NCI-H2107 treated with DMSO at 0.1 percent for 48 hours (cell line): ENCODE measurements at regions not wholly inside any gene's neighbourhood (a gene's known extent, or its start where the extent isn't known, plus 50 kb on each side); places are given as distances from the start of the nearest gene placed in this dataset.

ENCODE experiments used
- DNase-seq: peaks from one replicate; lab custom pipeline; 2025; ENCODE audit not compliant: unreplicated experiment; lab: John Stamatoyannopoulos, UW

DNA sequence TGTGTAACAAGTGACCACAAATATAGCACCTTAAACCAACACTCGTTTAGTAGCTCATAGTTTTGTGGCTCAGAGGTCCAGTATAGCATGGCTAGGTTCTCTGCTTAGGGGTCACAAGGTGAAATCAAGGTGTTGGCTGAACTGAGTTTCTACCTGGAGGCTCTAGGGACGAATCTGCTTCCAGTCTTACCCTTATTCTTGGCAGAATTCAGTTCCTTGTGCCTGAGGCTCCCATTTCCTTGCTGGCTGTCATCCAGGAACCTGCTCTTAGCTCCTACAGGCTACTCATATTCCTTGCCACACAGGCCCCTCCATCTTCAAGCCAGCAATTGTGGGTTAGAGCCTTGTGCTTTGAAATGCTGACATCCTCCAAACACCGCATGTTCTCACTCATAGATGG, 212.3 kb upstream of the CDH13 start:
- DNase-seq, result no peak

DNA sequence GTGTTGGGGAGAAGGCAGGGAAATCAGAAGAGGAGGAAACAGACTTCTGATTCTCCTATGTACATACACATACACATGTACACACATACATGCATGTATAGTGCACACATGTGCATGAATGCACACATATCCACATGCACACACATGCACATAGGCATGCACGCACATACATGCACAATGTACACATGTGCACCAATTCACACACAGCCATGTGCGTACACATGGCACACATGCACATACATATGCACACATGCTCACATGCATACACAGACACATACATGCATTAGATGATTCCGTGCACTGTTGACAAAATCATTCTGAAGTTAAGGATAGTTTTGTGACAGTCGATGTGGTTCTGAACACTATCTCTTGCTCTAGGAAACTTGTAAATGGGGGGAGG, 214.0 kb upstream of the CDH13 start:
- DNase-seq, result no peak

DNA sequence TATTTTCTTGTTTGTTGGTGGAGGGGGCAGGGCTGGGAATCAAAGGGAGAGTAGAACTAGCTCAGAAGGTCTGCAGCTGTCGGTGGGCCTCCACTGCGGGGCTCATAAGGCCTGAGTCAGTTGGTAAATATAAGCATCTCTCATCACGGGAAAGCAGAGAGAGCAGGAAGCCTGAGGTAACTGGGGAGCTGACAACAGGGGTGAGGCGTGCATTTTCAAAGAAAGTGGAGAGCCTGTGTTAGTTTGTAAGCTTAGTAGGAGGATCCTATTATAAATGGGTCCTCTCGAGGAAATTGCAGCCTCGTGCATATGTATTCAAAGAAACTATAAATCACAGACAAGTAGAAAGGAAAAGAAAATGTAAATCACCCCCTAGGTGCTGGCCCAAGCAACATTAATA, 221.0 kb upstream of the CDH13 start:
- DNase-seq, result no peak

DNA sequence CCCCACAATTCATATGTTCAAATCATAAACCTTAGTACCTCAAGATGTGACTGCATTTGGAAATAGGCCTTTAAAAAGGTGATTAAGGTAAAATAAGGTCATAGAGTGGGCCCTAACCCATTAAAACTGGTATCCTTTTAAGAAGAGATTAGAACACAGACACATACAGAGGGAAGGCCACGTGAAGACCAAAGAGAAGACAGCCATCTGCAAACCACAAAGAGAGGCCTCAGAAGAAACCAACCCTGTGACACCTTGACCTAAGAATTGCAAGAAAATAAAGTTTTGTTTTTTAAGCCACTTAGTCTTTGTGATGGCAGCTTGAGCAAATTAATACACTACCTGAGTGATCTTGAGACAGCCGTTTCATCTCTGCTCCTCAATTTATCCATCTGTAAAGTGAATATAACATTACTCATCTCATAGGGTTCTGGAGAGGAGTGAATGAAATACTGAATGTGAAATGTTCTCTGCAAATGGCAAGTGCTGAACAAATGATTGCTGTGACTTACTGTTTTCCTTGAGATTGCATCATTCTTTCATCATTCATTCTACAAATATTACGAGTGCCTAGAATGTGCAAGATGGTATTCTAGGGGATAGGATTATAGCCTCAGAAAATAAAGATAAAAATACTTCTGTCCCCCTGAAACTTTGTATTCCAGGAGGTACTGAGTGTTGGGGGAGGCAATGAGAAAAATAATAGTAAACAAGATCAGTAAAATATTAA, 222.0 kb upstream of the CDH13 start:
- DNase-seq, result no peak

DNA sequence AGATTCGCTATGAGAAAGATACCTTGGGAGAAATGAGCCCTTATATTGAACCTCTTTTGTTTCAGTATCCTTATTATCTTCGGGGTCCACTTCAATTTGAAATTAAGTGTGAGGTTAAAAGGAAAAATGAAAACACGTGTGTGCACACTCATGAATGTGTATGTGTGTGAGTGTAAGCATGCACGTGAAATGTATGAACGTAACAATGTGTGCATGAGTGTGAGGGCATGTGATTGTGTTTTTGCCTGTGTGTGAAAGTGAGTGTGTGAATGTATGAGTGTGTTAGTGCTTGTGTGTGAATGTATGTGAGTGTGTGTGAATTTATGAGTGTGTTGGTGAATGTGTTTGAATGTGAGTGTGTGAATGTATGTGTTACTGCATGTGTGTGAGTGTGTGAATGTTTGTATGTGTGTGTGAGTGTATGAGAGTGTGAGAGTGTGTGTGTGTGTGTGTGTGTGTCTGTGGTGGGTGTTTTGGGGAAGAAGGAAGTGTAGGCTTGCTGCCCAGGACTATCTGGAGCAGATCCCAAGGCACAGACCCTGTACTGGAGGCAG, 224.0 kb upstream of the CDH13 start:
- no peak for DNase-seq

DNA sequence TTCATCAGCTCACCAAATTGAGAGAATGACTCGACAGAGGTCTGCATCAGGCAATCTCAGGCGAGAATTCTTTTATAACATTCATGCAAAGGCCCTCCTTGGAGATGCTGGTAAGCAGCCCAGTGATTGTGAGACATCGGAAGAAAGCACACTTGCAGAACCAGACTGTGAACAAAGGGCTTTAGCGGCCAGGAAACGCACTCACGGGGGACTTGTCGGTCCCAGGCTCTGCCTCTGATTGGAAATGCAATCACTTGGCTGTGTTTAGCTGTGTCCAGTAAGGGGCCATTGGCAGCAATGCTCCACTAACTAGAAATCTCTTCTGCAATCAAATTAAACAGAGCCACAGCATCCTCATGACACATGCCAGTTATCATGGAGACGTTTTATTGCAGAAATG, 226.7 kb upstream of the CDH13 start:
- DNase-seq, result no peak

DNA sequence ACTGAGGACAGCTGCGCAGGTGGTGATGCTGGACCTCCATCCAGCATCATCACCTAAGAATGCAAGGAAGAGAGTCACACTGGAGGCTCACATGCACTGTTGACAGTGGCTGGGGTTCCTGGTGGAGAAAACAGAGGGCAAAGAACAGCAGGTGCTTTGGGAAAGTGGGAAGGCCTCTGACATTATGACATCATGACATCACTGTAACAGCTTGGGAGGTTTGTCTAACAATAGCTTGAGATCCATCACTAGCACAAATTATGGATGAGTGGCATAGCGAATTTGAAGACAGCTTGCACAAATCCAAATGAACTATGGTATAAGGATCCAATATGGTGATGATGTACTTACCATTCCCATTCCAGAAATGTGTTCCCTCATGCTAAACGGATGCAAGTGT, 226.5 kb upstream of the MPHOSPH6 start:
- no peak for DNase-seq

DNA sequence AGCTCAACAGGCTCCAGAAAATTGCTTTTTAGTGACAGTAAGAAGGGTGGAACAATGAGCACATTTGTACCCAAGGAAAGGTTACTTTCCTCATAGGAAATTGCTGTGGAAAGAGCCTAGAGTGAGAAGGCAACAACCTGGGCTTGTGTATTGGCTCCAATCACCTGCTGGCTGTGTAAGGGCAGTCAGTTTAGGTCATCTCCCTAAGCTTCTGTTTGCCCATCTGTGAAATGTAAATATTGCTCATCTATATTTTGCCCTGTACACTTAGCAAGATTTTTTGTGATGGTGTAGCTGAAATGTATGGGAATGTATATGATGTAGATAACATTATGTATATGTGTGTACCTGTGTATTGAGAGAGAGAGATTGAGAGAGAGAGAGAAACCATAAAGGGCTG, 225.2 kb upstream of the MPHOSPH6 start:
- no peak for DNase-seq

DNA sequence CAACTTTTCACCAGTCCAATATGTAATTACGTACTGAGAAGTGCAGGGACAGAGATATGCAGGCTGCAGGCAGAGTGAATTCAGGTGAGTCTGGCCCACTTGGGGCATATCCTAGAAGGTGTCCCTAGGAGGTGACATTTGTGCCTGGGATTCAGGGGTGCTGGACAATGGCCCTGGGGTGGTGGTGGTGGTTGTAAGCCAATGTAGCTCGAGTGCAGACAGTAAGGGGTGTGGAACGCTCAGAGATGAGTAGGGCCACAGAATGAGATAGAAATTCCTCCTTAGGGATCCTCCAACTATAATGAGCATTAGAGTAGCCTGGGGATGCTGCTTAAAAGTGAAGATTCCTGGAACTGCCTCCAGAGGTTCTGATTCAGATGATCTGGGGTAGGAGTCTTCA, 221.7 kb upstream of the MPHOSPH6 start:
- DNase-seq, result no peak

DNA sequence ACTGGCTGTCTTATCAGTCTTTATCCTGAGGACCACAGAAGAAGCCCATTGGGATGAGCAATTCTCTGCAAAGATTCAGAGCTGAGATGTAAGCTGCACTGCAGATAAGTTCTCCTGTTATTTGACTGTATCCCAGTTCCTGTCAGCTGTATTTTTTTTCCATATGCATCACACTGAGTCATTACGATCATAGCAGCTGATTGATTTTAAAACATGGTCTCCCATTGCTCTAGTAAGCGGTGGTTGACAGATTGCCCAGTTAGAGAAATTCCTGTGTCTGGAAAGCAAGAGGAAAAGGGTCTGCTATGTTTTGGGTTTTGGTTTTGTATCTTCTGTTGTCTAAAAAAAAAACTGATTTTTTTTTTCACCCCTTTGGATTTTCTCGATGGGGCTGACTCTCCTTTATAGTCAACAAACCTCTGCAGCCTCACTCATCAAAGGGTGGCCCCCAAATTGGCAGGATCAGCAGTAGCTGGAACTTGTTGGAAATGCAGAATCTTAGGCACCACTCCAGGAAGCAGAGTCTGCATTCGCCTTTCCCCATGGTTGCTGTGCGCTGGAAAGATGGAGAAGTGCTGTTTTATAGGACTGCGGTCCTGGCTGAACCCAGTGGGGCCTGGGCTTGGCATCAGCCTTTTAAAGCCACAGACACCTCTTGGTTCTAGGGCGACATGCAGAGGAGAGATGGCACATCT, 220.1 kb upstream of the MPHOSPH6 start:
- no peak for DNase-seq

DNA sequence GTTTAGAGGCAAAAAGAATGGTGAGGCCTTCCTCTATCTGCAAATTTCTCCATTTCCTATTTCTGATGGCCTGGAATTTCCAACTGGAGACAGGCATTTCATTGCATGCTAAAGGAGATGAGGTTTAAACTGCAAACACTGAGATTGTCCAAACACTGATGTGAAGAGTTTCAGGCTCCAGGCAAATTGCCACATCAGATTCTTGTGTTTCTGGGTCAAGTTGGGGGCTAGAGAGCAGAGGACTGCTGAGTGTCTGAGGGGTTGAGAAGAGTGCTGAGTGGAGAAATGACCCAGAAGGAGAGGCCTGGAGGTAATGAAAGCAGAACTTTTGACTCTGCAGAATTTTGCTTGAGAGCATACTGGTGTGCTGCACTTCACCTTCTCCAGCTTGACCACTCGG, 216.7 kb upstream of the MPHOSPH6 start:
- no peak for DNase-seq

DNA sequence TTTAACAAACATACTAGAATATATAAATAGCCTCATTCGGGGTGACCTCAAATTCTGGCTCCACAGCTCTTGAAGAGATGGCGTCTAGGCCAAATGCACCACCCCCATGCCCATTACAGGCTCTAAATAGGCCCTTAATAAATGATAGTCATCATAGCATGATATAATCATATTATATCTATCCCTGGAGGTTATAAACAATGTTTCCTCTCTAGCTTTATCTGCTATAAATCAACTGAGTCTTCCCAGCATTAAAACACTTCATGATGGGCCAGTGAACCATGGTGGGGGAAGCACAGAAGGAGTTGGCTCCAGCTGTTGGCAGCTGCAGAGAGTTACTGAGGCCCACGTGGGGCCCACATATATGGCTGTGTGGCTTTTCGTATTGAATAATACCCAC, 214.9 kb upstream of the MPHOSPH6 start:
- no peak for DNase-seq

DNA sequence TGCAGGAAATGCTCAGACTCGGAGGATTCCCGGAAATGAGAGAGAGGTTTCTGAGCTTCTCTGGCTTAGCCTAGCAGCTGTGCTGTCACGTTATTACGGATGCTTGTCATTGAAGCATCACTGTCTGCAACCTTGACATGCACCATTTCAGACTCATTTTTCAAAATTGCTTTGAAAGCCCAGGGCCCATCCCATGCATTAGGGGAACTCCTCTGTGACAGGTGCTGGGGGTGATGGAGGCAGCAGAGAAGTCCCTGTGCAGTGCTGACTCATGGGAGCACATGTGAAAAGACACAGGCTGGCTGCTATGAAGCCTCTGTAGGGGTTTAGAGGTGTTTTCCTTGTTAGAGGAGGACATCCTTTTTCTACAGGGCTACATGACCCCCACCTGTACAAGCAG, 214.0 kb upstream of the MPHOSPH6 start:
- no peak for DNase-seq

DNA sequence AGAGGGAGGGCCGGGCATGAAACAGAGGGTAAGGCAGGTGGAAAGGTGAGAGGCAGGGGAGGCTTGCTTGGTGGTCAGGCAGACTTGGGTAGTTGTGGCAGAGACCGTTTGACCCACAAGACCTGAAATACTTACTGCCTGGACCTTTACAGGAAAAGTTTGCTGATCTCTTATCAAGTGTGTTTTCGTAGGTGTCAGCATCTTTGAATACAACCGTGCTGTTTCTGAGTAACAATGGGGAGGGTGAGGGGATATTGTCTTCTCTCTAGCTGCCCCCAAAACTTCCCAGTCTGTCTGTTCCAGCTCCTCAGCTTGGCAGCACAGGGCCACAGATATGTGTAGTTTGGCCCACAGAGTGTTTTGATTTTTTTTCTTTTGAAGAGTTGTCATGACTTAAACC, 212.5 kb upstream of the MPHOSPH6 start:
- DNase-seq, result no peak

DNA sequence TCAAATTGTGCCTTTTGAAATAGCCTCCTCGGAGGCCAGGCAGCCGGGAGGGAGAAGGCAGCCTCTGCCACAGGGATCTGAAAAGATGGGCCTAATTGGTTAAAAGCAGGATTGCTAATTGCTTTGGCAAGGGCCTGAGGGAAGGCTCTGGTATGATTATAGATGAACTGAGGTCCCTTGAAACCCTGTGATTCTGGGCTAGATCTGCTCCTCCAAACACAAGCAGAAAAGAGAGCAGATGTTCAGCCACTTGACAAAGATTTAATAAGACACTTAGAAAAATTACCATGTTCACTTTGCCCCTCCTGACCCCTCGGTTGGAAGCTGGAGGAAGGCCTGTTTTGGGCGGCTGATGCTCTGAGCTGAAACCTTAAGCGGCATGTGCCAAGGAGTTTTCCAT, 209.5 kb upstream of the MPHOSPH6 start:
- DNase-seq, result no peak

DNA sequence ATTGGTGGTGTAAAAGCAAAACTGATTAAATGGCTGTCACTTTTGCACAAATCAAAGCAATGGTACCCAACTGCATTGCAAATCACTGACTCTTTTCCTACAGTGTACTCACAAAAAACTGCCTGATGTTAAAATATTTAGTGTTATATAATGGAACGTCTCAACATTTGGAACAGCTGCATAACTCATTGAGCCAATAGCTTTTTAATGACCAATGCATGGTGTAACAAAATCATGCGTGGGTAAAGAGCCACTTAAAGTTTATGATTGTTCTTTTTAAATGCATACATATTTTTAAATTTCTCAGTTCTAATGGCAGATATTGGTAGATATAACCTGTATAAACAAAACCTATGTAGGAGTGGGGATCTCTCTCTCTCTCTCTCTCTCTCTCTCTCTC, 204.0 kb upstream of the MPHOSPH6 start:
- no peak for DNase-seq

DNA sequence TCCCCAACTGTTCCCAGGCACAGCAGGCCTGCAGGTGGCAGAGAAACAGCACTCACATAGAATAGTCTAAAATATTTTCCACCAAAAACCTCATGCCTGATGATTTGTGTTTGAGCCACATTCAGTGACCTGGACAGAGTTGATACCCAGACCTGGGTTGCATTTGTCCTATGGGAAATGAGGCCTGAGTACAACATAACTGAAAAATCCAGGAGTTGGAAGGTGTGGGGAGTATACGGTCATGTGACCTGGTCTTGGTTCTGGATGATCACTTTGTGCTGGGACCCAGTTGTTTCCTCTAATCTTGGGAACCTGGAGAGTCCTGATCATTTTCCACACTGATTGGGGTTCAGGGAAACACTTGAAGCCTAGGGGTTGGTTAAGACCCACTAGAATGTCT, 200.3 kb upstream of the MPHOSPH6 start:
- DNase-seq, result no peak

DNA sequence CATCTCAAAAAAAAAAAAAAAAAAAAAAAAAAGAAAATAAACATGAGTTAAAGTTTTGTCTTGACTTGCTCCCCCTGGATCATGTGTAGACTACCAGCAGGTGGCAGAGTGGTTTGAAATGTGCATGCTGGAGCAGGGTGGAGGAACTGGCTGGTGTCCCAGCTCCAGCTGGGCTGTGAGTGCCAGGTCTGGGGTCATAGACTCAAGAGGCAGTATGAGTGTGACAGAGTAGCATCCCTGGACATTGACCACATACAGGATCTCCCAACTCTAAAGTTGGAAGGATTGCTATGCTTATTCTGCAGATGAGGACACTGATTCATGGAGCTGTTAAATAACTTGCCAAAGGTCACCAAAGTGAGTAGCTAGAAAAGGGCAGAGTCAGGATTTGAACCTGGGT, 198.0 kb upstream of the MPHOSPH6 start:
- DNase-seq, result no peak

DNA sequence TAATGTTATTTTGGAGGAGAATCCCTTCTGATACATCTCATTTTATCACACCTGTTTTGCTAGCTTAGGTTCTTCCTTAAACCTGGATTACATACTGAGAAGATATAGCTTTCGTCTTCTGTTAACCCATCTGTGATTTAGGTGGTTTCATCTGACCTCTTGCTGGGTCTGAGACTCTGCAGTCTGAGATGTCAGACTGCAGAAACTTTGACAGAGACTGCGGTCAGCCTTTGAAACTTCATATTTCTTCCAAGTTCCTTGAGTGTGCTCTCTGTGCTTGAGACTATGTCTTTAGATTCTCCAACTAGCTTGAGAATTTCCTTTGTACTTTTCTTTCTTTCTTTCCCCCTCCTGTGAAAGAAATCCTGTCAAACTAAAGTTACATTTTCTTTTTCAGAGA, 196.4 kb upstream of the MPHOSPH6 start:
- DNase-seq, result no peak

DNA sequence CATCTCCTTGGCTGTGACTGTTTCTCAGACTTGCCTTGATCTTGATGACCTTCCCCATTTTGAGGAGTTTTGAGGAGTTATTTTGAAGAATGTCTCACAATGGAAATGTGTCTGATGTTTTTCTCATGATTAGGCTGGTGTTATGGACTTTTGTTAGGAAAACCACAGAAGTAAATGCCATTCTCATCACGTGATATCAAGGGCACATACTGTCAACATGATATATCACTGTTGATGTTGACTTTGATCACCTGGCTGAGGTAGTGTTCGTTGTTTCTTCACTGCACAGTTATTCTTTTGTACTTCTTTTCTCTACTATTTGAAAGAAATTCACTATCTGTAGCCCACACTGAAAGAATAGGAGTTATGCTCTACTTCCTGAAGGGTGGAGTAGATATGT, 194.7 kb upstream of the MPHOSPH6 start:
- no peak for DNase-seq

DNA sequence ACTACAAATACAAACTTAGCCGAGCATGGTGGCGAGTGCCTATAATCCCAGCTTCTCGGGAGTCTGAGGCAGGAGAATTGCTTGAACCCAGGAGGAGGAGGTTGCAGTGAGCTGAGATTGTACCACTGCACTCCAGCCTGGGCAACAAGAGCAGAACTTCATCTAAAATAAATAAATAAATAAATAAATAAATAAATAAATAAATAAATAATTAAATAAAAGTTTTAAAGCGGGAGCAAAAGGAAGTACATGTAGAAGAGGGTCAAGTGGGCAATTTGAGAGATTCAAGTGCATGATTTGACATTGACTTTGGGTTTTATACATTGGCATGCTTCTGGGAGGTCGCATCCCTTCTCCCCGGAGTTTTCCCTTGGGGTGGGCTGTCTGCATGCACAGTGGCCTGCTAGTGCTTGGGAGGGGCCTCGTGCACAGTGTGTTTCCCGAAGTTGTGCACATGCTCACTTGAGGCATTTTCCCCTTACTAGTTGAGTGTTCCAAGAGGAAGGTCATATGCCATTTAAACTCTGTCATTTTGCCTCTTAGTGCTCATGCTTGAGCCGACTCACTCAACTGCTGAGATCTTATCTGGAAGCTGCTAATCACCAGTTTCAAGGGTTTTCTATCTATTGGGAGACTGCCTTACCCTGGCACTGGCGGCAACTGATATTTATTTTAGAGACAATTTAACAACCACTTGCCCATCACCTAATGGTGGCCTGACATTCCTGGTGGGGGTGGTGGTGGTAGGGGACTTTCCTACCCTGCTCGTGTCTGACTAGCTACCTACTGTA, 193.2 kb upstream of the MPHOSPH6 start:
- no peak for DNase-seq

DNA sequence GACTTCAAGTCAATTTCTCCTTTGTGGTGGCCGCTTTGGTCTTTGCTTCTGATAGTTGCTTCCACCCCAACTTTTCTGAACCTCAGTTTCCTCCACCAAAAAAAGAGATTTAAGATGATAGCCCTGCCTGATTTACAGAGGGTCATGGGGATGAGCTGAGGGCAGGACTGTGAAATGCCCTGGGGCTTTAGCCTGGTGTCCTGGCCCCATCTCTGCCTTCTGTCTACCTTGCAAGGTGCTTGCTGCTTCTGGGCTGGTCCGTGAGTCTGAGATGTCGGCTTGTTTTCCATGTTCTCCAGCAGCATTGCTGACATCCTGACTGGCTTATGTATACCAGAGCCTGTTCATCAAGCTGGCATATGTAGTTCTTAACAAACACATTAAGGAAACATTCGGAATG, 191.9 kb upstream of the MPHOSPH6 start:
- no peak for DNase-seq
